LNCaP clone FGC (cell line): ENCODE measurements at regions not wholly inside any gene's neighbourhood (a gene's known extent, or its start where the extent isn't known, plus 50 kb on each side); places are given as distances from the start of the nearest gene placed in this dataset.

Experiments
- DNase-seq: peaks from one replicate; pipeline ENCODE4 v3.0.0-alpha.2; 2011; ENCODE audit warnings: low read depth
- H3K4me3 ChIP-seq: 2 replicates; pipeline ENCODE4 v1.5.1; 2011; ENCODE audit warnings: mild to moderate bottlenecking, low read depth, low read length, control low read depth
- CTCF ChIP-seq: IDR thresholded peaks from 2 replicates; pipeline ENCODE4 v1.5.1; 2012; ENCODE audit warnings: mild to moderate bottlenecking; ENCODE audit not compliant: control insufficient read depth, insufficient read depth; ENCODE audit errors: extremely low read depth

GRCh38 chr13:63305641-63306133, 1890.0 kb upstream of the PCDH20 start:
- TF ChIP-seq CTCF: no peak
- DNase-seq: no peak
- H3K4me3 ChIP-seq: no peak overlapping the region

DNA sequence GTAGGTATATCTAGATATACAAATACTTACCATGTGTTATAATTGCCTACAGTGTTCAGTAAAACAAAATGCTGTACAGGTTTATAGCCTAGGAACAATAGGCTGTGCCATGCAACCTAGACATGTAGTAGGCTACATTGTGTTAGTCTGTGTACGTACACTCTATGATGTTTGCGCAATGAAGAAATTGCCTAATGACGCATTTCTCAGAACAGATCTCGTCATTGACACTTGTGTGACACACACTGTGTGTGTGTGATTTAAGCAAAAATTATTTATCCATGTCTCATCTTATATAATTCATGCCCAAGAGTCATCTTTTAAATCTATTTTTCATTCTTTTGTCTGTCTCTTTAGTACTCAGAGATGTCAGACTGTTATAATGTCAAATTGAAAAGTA, 1888.8 kb upstream of the PCDH20 start:
- no peak overlapping the region for H3K4me3 ChIP-seq
- DNase-seq: no peak
- TF ChIP-seq CTCF: no peak

DNA sequence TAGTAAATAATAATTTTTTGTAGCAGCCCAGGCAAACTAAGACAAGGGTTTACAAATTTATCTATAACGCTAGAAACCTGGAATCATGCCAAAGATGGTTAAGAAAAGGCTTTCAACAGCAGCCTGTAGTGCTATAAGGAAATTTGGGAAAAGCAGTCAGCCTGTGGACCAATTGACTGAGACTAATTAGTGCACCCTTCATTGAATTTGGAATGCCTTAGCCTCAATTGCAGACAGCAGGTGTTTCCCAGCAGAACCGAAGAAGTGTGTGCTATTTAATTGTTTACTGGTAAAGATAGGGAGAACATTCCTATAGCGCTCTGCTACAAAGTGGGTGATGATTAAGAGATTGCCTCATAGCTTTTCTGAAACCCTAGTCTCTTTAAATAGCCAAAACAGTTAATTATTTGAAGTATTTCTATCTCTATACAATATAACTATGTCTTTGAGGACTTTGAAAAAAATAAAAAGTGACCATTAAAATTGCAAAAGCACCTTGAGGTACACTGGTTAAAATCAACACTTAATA, 1884.3 kb upstream of the PCDH20 start:
- TF ChIP-seq CTCF: no peak
- no peak overlapping the region for H3K4me3 ChIP-seq
- no peak for DNase-seq

DNA sequence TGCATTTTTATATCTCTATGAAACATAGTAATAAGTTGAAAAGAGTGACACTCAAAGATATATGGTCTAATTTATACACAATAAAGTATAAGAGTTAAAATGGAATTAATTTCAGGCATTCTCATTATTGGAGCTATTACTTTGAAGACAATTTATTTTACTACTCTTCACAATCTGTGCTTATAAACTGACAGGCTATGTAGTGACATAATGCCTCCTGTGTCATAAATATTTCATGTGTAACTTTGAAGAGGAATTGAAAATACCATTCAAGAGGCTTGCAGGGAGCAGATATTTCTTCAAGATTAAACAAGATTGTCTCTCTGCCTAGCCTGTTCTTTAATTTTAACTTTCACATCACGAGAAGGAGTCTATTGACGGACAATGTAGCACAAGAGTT, 1881.5 kb upstream of the PCDH20 start:
- DNase-seq: peak; percentile 58
- TF ChIP-seq CTCF: no peak
- no peak overlapping the region for H3K4me3 ChIP-seq

DNA sequence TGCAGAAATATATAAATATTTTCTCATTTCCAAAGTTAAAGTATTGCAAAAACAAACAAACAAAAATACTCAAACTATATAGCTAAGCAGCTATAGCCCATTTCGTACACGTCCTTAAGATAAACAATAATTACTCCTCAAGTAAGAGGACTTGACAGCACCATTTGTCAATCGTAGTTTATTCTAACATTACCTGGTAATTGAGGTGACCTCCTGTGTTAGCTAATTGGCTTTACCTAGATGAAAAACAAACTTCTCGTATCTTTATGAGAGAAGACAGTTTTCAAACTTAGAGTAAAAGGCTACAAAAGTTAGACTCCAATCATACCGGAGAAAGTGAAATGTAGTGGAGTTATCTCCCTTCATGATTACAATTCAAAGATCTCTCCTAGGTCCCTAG, 1876.1 kb upstream of the PCDH20 start:
- no peak for DNase-seq
- TF ChIP-seq CTCF: no peak
- no peak overlapping the region for H3K4me3 ChIP-seq

DNA sequence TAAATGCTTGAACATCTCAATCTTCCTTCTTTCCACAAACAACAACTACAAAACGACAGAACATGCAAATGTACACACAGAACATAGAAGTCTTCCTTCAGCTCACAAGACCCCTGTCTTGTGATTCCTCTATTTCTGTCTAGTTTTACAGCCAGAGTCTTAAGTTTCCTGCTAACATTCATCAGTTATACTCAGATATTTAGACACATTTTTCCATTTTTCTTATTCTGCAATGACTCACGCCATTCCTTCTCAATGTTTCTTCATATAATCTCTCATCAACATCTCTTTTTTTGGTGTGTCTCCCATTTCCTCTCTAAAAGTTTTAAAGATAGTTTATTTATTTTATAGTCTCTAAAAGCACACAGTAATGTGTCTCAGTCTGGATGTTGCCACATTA, 1872.9 kb upstream of the PCDH20 start:
- DNase-seq: no peak
- no peak overlapping the region for H3K4me3 ChIP-seq
- TF ChIP-seq CTCF: no peak

DNA sequence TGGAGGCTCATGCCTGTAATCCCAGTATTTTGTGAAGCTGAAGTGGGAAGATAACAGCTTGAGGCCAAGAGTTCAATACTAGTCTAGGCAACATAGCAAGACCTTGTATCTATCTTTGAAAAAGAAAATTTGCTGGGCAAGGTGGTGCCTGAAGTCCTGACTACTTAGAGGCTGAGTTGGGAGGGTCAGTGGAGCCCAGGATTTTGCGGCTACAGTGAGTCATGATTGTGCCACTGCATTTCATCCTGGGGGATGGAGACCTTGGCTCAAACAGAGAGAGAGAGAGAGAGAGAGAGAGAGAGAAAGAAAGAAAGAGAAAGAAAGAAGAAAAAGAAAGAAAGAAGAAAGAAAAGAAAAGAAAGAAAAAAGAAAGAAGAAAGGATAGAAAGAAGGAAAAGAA, 1872.3 kb upstream of the PCDH20 start:
- TF ChIP-seq CTCF: no peak
- DNase-seq: no peak
- no peak overlapping the region for H3K4me3 ChIP-seq
